HepG2 (cell line): ENCODE measurements at regions not wholly inside any gene's neighbourhood (a gene's known extent, or its start where the extent isn't known, plus 50 kb on each side); places are given as distances from the start of the nearest gene placed in this dataset.

ENCODE experiments used
- BHLHE40 ChIP-seq: IDR thresholded peaks from 2 replicates; pipeline ENCODE4 v1.6.1; 2011; ENCODE audit warnings: low read length, improper control_type of control experiment
- CREB1 ChIP-seq, 2 experiments: fragments of 450-650 bp in 1 of 2; IDR thresholded peaks; 2 replicates each; pipeline ENCODE4 v1.6.1; 2016 to 2017; ENCODE audit warnings: control low read depth in 1 of 2, mild to moderate bottlenecking in 1 of 2, missing compliant biosample characterization in 1 of 2, missing genetic modification characterization in 1 of 2
- HOXA9 ChIP-seq: sonication (generic); formaldehyde crosslinking; IDR thresholded peaks from 2 replicates; pipeline ENCODE4 v1.8.1; 2022; ENCODE audit warnings: missing genetic modification reagents, mild to moderate bottlenecking, moderate library complexity, borderline replicate concordance
- KLF9 ChIP-seq: IDR thresholded peaks from 2 replicates; pipeline ENCODE4 v1.6.1; 2016; ENCODE audit warnings: low read depth
- MAFF ChIP-seq: IDR thresholded peaks from 2 replicates; pipeline ENCODE4 v1.6.1; 2011; ENCODE audit warnings: low read depth, low read length, improper control_type of control experiment
- MEIS1 ChIP-seq: sonication (generic); formaldehyde crosslinking; IDR thresholded peaks from 2 replicates; pipeline ENCODE4 v1.9.0; 2021; ENCODE audit warnings: mild to moderate bottlenecking, missing genetic modification reagents, moderate library complexity, borderline replicate concordance
- THAP11 ChIP-seq: IDR thresholded peaks from 2 replicates; pipeline ENCODE4 v1.6.1; 2016; ENCODE audit warnings: missing biosample characterization, missing genetic modification reagents
- ZBTB38 ChIP-seq: sonication (generic); formaldehyde crosslinking; IDR thresholded peaks from 2 replicates; pipeline ENCODE4 v1.5.1; 2020; ENCODE audit warnings: mild to moderate bottlenecking, missing genetic modification reagents
- ZNF558 ChIP-seq: sonication (generic); formaldehyde crosslinking; IDR thresholded peaks from 2 replicates; pipeline ENCODE4 v1.9.0; 2022; ENCODE audit warnings: mild to moderate bottlenecking, missing genetic modification reagents, borderline replicate concordance
- ZNF7 ChIP-seq: IDR thresholded peaks from 2 replicates; pipeline ENCODE4 v1.6.1; 2016; ENCODE audit warnings: missing biosample characterization, missing genetic modification reagents
- ZNF777 ChIP-seq: sonication (generic); formaldehyde crosslinking; IDR thresholded peaks from 2 replicates; pipeline ENCODE4 v1.4.0; 2020; ENCODE audit warnings: missing genetic modification reagents
- TF ChIP-seq, protein P1 (sequence below): sonication (generic); formaldehyde crosslinking; IDR thresholded peaks from 2 replicates; pipeline ENCODE4 v1.4.0; 2020; ENCODE audit warnings: missing genetic modification reagents
- TF ChIP-seq, protein P2 (sequence below): sonication (generic); formaldehyde crosslinking; conservative IDR thresholded peaks from 2 replicates; pipeline ENCODE4 v1.4.0; 2020; ENCODE audit warnings: missing genetic modification reagents
- TF ChIP-seq, protein P3 (sequence below): sonication (generic); formaldehyde crosslinking; IDR thresholded peaks from 2 replicates; pipeline ENCODE4 v1.5.1; 2020; ENCODE audit warnings: mild to moderate bottlenecking, missing genetic modification reagents, moderate library complexity
- TF ChIP-seq, protein P4 (sequence below): sonication (generic); formaldehyde crosslinking; IDR thresholded peaks from 2 replicates; pipeline ENCODE4 v1.4.0; 2020; ENCODE audit warnings: missing genetic modification reagents

DNA sequence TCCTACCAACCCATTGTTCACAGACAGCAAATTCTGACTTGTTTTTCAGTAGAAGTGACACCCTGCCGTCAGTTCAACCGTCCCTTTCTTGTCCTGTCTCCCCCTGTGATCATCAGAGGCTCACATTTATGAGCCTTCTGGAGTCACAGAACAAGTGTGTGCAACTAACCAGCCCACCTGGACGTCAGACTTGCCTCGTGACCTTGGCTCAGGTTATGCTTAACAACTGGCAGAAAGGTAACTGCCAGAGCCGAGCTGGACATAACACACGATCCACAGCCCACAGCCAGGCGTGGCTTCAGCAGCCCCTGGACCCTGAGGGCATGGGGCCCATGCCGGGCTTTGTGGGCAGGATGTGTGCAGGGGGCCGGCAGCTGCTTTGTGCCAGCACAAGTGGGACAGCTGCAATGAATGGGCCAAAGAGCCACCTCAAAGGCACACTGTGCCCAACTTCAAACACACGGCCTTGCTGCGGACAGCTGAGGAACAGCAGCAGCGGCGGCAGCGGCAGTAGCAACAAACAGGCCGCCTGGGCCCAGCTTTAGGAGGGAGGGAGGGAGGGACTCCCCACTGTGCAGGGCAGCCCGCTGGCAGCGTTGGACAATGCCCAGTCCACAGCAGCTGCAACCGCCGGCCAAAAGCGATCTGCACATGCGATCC lies 103.9 kb downstream of the ZBTB18 start (continued):
- TF ChIP-seq, protein P1, sequence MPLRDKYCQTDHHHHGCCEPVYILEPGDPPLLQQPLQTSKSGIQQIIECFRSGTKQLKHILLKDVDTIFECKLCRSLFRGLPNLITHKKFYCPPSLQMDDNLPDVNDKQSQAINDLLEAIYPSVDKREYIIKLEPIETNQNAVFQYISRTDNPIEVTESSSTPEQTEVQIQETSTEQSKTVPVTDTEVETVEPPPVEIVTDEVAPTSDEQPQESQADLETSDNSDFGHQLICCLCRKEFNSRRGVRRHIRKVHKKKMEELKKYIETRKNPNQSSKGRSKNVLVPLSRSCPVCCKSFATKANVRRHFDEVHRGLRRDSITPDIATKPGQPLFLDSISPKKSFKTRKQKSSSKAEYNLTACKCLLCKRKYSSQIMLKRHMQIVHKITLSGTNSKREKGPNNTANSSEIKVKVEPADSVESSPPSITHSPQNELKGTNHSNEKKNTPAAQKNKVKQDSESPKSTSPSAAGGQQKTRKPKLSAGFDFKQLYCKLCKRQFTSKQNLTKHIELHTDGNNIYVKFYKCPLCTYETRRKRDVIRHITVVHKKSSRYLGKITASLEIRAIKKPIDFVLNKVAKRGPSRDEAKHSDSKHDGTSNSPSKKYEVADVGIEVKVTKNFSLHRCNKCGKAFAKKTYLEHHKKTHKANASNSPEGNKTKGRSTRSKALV (CRISPR knock-in tag): no peak
- TF ChIP-seq THAP11 (CRISPR knock-in tag) (no peak), MAFF (no peak), CREB1 (IDR thresholded peaks at IDR 0.05) (no peak), CREB1 (CRISPR knock-in tag; IDR thresholded peaks at IDR 0.05) (no peak), BHLHE40 (no peak), MEIS1 (CRISPR knock-in tag) (no peak), ZNF558 (CRISPR knock-in tag) (no peak), KLF9 (CRISPR knock-in tag) (no peak), HOXA9 (CRISPR knock-in tag) (no peak), ZBTB38 (CRISPR knock-in tag) (no peak), ZNF7 (CRISPR knock-in tag) (no peak), ZNF777 (CRISPR knock-in tag) (no peak)
- TF ChIP-seq, protein P2, sequence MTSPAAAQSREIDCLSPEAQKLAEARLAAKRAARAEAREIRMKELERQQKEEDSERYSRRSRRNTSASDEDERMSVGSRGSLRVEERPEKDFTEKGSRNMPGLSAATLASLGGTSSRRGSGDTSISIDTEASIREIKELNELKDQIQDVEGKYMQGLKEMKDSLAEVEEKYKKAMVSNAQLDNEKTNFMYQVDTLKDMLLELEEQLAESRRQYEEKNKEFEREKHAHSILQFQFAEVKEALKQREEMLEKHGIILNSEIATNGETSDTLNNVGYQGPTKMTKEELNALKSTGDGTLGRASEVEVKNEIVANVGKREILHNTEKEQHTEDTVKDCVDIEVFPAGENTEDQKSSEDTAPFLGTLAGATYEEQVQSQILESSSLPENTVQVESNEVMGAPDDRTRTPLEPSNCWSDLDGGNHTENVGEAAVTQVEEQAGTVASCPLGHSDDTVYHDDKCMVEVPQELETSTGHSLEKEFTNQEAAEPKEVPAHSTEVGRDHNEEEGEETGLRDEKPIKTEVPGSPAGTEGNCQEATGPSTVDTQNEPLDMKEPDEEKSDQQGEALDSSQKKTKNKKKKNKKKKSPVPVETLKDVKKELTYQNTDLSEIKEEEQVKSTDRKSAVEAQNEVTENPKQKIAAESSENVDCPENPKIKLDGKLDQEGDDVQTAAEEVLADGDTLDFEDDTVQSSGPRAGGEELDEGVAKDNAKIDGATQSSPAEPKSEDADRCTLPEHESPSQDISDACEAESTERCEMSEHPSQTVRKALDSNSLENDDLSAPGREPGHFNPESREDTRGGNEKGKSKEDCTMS (CRISPR knock-in tag): no peak
- TF ChIP-seq, protein P3, sequence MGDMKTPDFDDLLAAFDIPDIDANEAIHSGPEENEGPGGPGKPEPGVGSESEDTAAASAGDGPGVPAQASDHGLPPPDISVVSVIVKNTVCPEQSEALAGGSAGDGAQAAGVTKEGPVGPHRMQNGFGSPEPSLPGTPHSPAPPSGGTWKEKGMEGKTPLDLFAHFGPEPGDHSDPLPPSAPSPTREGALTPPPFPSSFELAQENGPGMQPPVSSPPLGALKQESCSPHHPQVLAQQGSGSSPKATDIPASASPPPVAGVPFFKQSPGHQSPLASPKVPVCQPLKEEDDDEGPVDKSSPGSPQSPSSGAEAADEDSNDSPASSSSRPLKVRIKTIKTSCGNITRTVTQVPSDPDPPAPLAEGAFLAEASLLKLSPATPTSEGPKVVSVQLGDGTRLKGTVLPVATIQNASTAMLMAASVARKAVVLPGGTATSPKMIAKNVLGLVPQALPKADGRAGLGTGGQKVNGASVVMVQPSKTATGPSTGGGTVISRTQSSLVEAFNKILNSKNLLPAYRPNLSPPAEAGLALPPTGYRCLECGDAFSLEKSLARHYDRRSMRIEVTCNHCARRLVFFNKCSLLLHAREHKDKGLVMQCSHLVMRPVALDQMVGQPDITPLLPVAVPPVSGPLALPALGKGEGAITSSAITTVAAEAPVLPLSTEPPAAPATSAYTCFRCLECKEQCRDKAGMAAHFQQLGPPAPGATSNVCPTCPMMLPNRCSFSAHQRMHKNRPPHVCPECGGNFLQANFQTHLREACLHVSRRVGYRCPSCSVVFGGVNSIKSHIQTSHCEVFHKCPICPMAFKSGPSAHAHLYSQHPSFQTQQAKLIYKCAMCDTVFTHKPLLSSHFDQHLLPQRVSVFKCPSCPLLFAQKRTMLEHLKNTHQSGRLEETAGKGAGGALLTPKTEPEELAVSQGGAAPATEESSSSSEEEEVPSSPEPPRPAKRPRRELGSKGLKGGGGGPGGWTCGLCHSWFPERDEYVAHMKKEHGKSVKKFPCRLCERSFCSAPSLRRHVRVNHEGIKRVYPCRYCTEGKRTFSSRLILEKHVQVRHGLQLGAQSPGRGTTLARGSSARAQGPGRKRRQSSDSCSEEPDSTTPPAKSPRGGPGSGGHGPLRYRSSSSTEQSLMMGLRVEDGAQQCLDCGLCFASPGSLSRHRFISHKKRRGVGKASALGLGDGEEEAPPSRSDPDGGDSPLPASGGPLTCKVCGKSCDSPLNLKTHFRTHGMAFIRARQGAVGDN: peak; percentile 54
- TF ChIP-seq, protein P4, sequence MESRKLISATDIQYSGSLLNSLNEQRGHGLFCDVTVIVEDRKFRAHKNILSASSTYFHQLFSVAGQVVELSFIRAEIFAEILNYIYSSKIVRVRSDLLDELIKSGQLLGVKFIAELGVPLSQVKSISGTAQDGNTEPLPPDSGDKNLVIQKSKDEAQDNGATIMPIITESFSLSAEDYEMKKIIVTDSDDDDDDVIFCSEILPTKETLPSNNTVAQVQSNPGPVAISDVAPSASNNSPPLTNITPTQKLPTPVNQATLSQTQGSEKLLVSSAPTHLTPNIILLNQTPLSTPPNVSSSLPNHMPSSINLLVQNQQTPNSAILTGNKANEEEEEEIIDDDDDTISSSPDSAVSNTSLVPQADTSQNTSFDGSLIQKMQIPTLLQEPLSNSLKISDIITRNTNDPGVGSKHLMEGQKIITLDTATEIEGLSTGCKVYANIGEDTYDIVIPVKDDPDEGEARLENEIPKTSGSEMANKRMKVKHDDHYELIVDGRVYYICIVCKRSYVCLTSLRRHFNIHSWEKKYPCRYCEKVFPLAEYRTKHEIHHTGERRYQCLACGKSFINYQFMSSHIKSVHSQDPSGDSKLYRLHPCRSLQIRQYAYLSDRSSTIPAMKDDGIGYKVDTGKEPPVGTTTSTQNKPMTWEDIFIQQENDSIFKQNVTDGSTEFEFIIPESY (CRISPR knock-in tag): peak; percentile 48; the same call in 1 of the 2 replicates
